Suprapubic skin (tissue), 4 donors: ENCODE measurements at regions not wholly inside any gene's neighbourhood (a gene's known extent, or its start where the extent isn't known, plus 50 kb on each side); places are given as distances from the start of the nearest gene placed in this dataset.

Source experiments
- DNase-seq, 2 donors: peaks; one replicate each; pipeline ENCODE4 v3.0.0-alpha.2; 2019; ENCODE audit warnings: low spot score in 2 of 2
- H3K27ac ChIP-seq: fragments of 200-600 bp; sonication (generic); one replicate; pipeline ENCODE4 v1.5.1; 2019
- H3K27me3 ChIP-seq: fragments of 200-600 bp; sonication (generic); one replicate; pipeline ENCODE4 v1.5.1; 2019
- H3K36me3 ChIP-seq: fragments of 200-600 bp; sonication (generic); one replicate; pipeline ENCODE4 v1.5.1; 2019
- H3K4me1 ChIP-seq: fragments of 200-600 bp; sonication (generic); one replicate; pipeline ENCODE4 v1.5.1; 2019
- H3K4me3 ChIP-seq: fragments of 200-600 bp; sonication (generic); one replicate; pipeline ENCODE4 v1.5.1; 2019; ENCODE audit warnings: mild to moderate bottlenecking
- H3K9me3 ChIP-seq: fragments of 200-600 bp; sonication (generic); one replicate; pipeline ENCODE4 v1.5.1; 2019
- CTCF ChIP-seq, 2 donors: fragments of 200-600 bp in 1 of 2; fragments of 450-650 bp in 1 of 2; sonication (generic) in 1 of 2; IDR thresholded peaks; one replicate each; pipeline ENCODE4 v1.5.1; 2016 to 2019; ENCODE audit warnings: antibody characterized with exemption in 2 of 2, mild to moderate bottlenecking in 1 of 2, moderate library complexity in 1 of 2
- EP300 ChIP-seq: sonication (generic); formaldehyde crosslinking; IDR thresholded peaks from one replicate; pipeline ENCODE4 v1.6.1; 2017; ENCODE audit warnings: antibody characterized with exemption
- POLR2A ChIP-seq, 2 donors: fragments of 450-650 bp; IDR thresholded peaks; one replicate each; pipeline ENCODE4 v1.6.1; 2017; ENCODE audit warnings: antibody characterized with exemption in 2 of 2, mild to moderate bottlenecking in 2 of 2, moderate library complexity in 2 of 2
- POLR2AphosphoS5 ChIP-seq, 3 donors: sonication (generic); formaldehyde crosslinking; IDR thresholded peaks; one replicate each; pipeline ENCODE4 v1.6.1; 2017; ENCODE audit warnings: antibody characterized with exemption in 3 of 3
- WGBS: methylation state at CpG from one replicate; pipeline ENCODE4 v1.1.5; 2018; 5-methylcytosine and 5-hydroxymethylcytosine counted together

GRCh38 chrX:5829469-5829868, 399.2 kb downstream of the NLGN4X start:
- H3K27me3 ChIP-seq: no peaks in the 10 kb centered on the region
- H3K9me3 ChIP-seq: no peaks in the 10 kb centered on the region
- no peak for TF ChIP-seq CTCF (IDR thresholded peaks at IDR 0.05)
- no peak for TF ChIP-seq EP300
- WGBS: 74% methylated on average over 3 of the region's 3 CpGs
- no peak for DNase-seq
- no peak overlapping the region for H3K4me3 ChIP-seq
- no peaks in the 10 kb centered on the region for H3K4me1 ChIP-seq
- H3K27ac ChIP-seq: no peak overlapping the region
- no peaks in the 10 kb centered on the region for H3K36me3 ChIP-seq

- no peaks in the 10 kb centered on the region for H3K36me3 ChIP-seq
- TF ChIP-seq POLR2A (IDR thresholded peaks at IDR 0.05): no peak
- TF ChIP-seq EP300: no peak
- TF ChIP-seq CTCF (IDR thresholded peaks at IDR 0.05): no peak
- no peak for TF ChIP-seq POLR2AphosphoS5 (IDR thresholded peaks at IDR 0.05)
- no peaks in the 10 kb centered on the region for H3K9me3 ChIP-seq
- H3K27me3 ChIP-seq: no peaks in the 10 kb centered on the region
- DNase-seq: no peak
- no peak overlapping the region for H3K4me3 ChIP-seq
- WGBS: 66% methylated on average over 6 of the region's 6 CpGs
- no peaks in the 10 kb centered on the region for H3K4me1 ChIP-seq
- no peak overlapping the region for H3K27ac ChIP-seq
Measured at GRCh38 chrX:5829060-5829459, 399.6 kb downstream of the NLGN4X start.

- 41% methylated on average over 6 of the region's 6 CpGs for WGBS
- TF ChIP-seq CTCF (IDR thresholded peaks at IDR 0.05): no peak
- no peak for TF ChIP-seq POLR2AphosphoS5 (IDR thresholded peaks at IDR 0.05)
- TF ChIP-seq EP300: no peak
- no peak for TF ChIP-seq POLR2A (IDR thresholded peaks at IDR 0.05)
- DNase-seq: no peak
- Histone ChIP-seq H3K4me3 (no peak overlapping the region), H3K4me1 (no peaks in the 10 kb centered on the region), H3K36me3 (no peaks in the 10 kb centered on the region), H3K27me3 (no peaks in the 10 kb centered on the region), H3K27ac (no peak overlapping the region), H3K9me3 (no peaks in the 10 kb centered on the region)
Measured at GRCh38 chrX:5823903-5824302, 404.8 kb downstream of the NLGN4X start.

- no peaks in the 10 kb centered on the region for H3K9me3 ChIP-seq
- TF ChIP-seq POLR2AphosphoS5 (IDR thresholded peaks at IDR 0.05) (no peak), CTCF (IDR thresholded peaks at IDR 0.05) (no peak), POLR2A (IDR thresholded peaks at IDR 0.05) (no peak), EP300 (no peak)
- H3K36me3 ChIP-seq: no peaks in the 10 kb centered on the region
- H3K4me1 ChIP-seq: no peaks in the 10 kb centered on the region
- no peak for DNase-seq
- H3K27me3 ChIP-seq: no peaks in the 10 kb centered on the region
- H3K4me3 ChIP-seq: no peak overlapping the region
- no peak overlapping the region for H3K27ac ChIP-seq
- WGBS: 50% methylated on average over 8 of the region's 8 CpGs
Measured at GRCh38 chrX:5810636-5811035, 418.0 kb downstream of the NLGN4X start.

- 73% methylated on average over 2 of the region's 2 CpGs for WGBS
- Histone ChIP-seq H3K9me3 (no peaks in the 10 kb centered on the region), H3K36me3 (no peaks in the 10 kb centered on the region), H3K4me1 (no peaks in the 10 kb centered on the region), H3K4me3 (no peak overlapping the region), H3K27ac (no peak overlapping the region), H3K27me3 (no peaks in the 10 kb centered on the region)
- no peak for DNase-seq
- TF ChIP-seq EP300 (no peak), CTCF (IDR thresholded peaks at IDR 0.05) (no peak), POLR2A (IDR thresholded peaks at IDR 0.05) (no peak), POLR2AphosphoS5 (IDR thresholded peaks at IDR 0.05) (no peak)
Measured at GRCh38 chrX:5807181-5807580, 421.5 kb downstream of the NLGN4X start.
